ENCODE measurements at regions not wholly inside any gene's neighbourhood (a gene's known extent, or its start where the extent isn't known, plus 50 kb on each side); places are given as distances from the start of the nearest gene placed in this dataset.

GRCh38 chrX:22648281-22648680 lies 351.5 kb upstream of the DDX53 start:
- Histone ChIP-seq H3K4me3 (ENCODE audit: low read length) (no peak overlapping the region), H3K27ac (ENCODE audit: low read length) (no peak overlapping the region), H3K36me3 (ENCODE audit: control insufficient read depth, insufficient read depth, low read length) (no peaks in the 10 kb centered on the region), H3K9me3 (replicated peaks; ENCODE audit: control insufficient read depth, low read depth, low read length) (no peaks in the 10 kb centered on the region), H3K27me3 (ENCODE audit: control insufficient read depth, insufficient read depth, low read length) (peaks cover 9% of the 10 kb centered on the region), H3K4me1 (ENCODE audit: control insufficient read depth, insufficient read depth, low read length) (peaks cover 7% of the 10 kb centered on the region)
- DNase-seq: no peak
- whole genome bisulfite sequencing (ENCODE audit: insufficient coverage): 81% methylated on average over 5 of the region's 6 CpGs

- peaks cover 7% of the 10 kb centered on the region for H3K4me1 ChIP-seq (ENCODE audit: control insufficient read depth, insufficient read depth, low read length)
- H3K36me3 ChIP-seq (ENCODE audit: control insufficient read depth, insufficient read depth, low read length): no peaks in the 10 kb centered on the region
- H3K27ac ChIP-seq (ENCODE audit: low read length): no peak overlapping the region
- peaks cover 3% of the 10 kb centered on the region for H3K27me3 ChIP-seq (ENCODE audit: control insufficient read depth, insufficient read depth, low read length)
- H3K9me3 ChIP-seq (replicated peaks; ENCODE audit: control insufficient read depth, low read depth, low read length): no peaks in the 10 kb centered on the region
- peak; percentile 17 for DNase-seq
- 69% methylated on average over 2 of the region's 5 CpGs for WGBS (ENCODE audit: insufficient coverage)
- no peak overlapping the region for H3K4me3 ChIP-seq (ENCODE audit: low read length)
These were observed 349.1 kb upstream of the DDX53 start for GRCh38 chrX:22650691-22651090.

GRCh38 chrX:22652596-22652995 lies 347.2 kb upstream of the DDX53 start:
- H3K9me3 ChIP-seq (replicated peaks; ENCODE audit: control insufficient read depth, low read depth, low read length): no peaks in the 10 kb centered on the region
- peaks cover 7% of the 10 kb centered on the region for H3K4me1 ChIP-seq (ENCODE audit: control insufficient read depth, insufficient read depth, low read length)
- DNase-seq: peak; percentile 74
- peak overlapping the region; percentile 49 for H3K27ac ChIP-seq (ENCODE audit: low read length)
- 14% methylated on average over 4 of the region's 6 CpGs for WGBS (ENCODE audit: insufficient coverage)
- H3K4me3 ChIP-seq (ENCODE audit: low read length): no peak overlapping the region
- H3K36me3 ChIP-seq (ENCODE audit: control insufficient read depth, insufficient read depth, low read length): no peaks in the 10 kb centered on the region
- H3K27me3 ChIP-seq (ENCODE audit: control insufficient read depth, insufficient read depth, low read length): peaks cover 3% of the 10 kb centered on the region

GRCh38 chrX:22660756-22661155 lies 339.0 kb upstream of the DDX53 start:
- DNase-seq: no peak
- Histone ChIP-seq H3K27me3 (ENCODE audit: control insufficient read depth, insufficient read depth, low read length) (no peaks in the 10 kb centered on the region), H3K9me3 (replicated peaks; ENCODE audit: control insufficient read depth, low read depth, low read length) (no peaks in the 10 kb centered on the region), H3K4me1 (ENCODE audit: control insufficient read depth, insufficient read depth, low read length) (no peaks in the 10 kb centered on the region), H3K4me3 (ENCODE audit: low read length) (no peak overlapping the region), H3K27ac (ENCODE audit: low read length) (no peak overlapping the region), H3K36me3 (ENCODE audit: control insufficient read depth, insufficient read depth, low read length) (no peaks in the 10 kb centered on the region)
- WGBS (ENCODE audit: insufficient coverage): 83% methylated on average over 1 of the region's 2 CpGs

- H3K4me3 ChIP-seq (ENCODE audit: low read length): no peak overlapping the region
- no peaks in the 10 kb centered on the region for H3K36me3 ChIP-seq (ENCODE audit: control insufficient read depth, insufficient read depth, low read length)
- no peaks in the 10 kb centered on the region for H3K27me3 ChIP-seq (ENCODE audit: control insufficient read depth, insufficient read depth, low read length)
- no peaks in the 10 kb centered on the region for H3K4me1 ChIP-seq (ENCODE audit: control insufficient read depth, insufficient read depth, low read length)
- no peak for DNase-seq
- no peaks in the 10 kb centered on the region for H3K9me3 ChIP-seq (replicated peaks; ENCODE audit: control insufficient read depth, low read depth, low read length)
- H3K27ac ChIP-seq (ENCODE audit: low read length): no peak overlapping the region
- WGBS (ENCODE audit: insufficient coverage): no CpG with 5 or more reads among the region's 1 CpG
These were observed 337.0 kb upstream of the DDX53 start for GRCh38 chrX:22662776-22663175.

GRCh38 chrX:22664826-22665225 lies 334.9 kb upstream of the DDX53 start:
- no peak overlapping the region for H3K4me3 ChIP-seq (ENCODE audit: low read length)
- H3K36me3 ChIP-seq (ENCODE audit: control insufficient read depth, insufficient read depth, low read length): no peaks in the 10 kb centered on the region
- no peak overlapping the region for H3K27ac ChIP-seq (ENCODE audit: low read length)
- no peaks in the 10 kb centered on the region for H3K9me3 ChIP-seq (replicated peaks; ENCODE audit: control insufficient read depth, low read depth, low read length)
- no peaks in the 10 kb centered on the region for H3K4me1 ChIP-seq (ENCODE audit: control insufficient read depth, insufficient read depth, low read length)
- 88% methylated on average over 3 of the region's 3 CpGs for WGBS (ENCODE audit: insufficient coverage)
- no peak for DNase-seq
- H3K27me3 ChIP-seq (ENCODE audit: control insufficient read depth, insufficient read depth, low read length): no peaks in the 10 kb centered on the region

- Histone ChIP-seq H3K27ac (ENCODE audit: low read length) (no peak overlapping the region), H3K36me3 (ENCODE audit: control insufficient read depth, insufficient read depth, low read length) (no peaks in the 10 kb centered on the region), H3K4me1 (ENCODE audit: control insufficient read depth, insufficient read depth, low read length) (no peaks in the 10 kb centered on the region), H3K9me3 (replicated peaks; ENCODE audit: control insufficient read depth, low read depth, low read length) (no peaks in the 10 kb centered on the region), H3K27me3 (ENCODE audit: control insufficient read depth, insufficient read depth, low read length) (no peaks in the 10 kb centered on the region), H3K4me3 (ENCODE audit: low read length) (no peak overlapping the region)
- DNase-seq: no peak
- WGBS (ENCODE audit: insufficient coverage): no CpG with 5 or more reads among the region's 2 CpGs
These were observed 333.9 kb upstream of the DDX53 start for GRCh38 chrX:22665818-22666217.

- DNase-seq: peak; percentile 27
- H3K9me3 ChIP-seq (replicated peaks; ENCODE audit: control insufficient read depth, low read depth, low read length): no peaks in the 10 kb centered on the region
- H3K27ac ChIP-seq (ENCODE audit: low read length): no peak overlapping the region
- H3K4me3 ChIP-seq (ENCODE audit: low read length): no peak overlapping the region
- no peaks in the 10 kb centered on the region for H3K27me3 ChIP-seq (ENCODE audit: control insufficient read depth, insufficient read depth, low read length)
- WGBS (ENCODE audit: insufficient coverage): 43% methylated on average over 2 of the region's 9 CpGs
- H3K4me1 ChIP-seq (ENCODE audit: control insufficient read depth, insufficient read depth, low read length): no peaks in the 10 kb centered on the region
- H3K36me3 ChIP-seq (ENCODE audit: control insufficient read depth, insufficient read depth, low read length): no peaks in the 10 kb centered on the region
These were observed 333.3 kb upstream of the DDX53 start for GRCh38 chrX:22666441-22666840.

- Histone ChIP-seq H3K4me3 (ENCODE audit: low read length) (no peak overlapping the region), H3K4me1 (ENCODE audit: control insufficient read depth, insufficient read depth, low read length) (no peaks in the 10 kb centered on the region), H3K27me3 (ENCODE audit: control insufficient read depth, insufficient read depth, low read length) (peaks cover 2% of the 10 kb centered on the region), H3K27ac (ENCODE audit: low read length) (no peak overlapping the region), H3K36me3 (ENCODE audit: control insufficient read depth, insufficient read depth, low read length) (no peaks in the 10 kb centered on the region), H3K9me3 (replicated peaks; ENCODE audit: control insufficient read depth, low read depth, low read length) (no peaks in the 10 kb centered on the region)
- DNase-seq: no peak
- 67% methylated on average over 1 of the region's 3 CpGs for WGBS (ENCODE audit: insufficient coverage)
These were observed 324.8 kb upstream of the DDX53 start for GRCh38 chrX:22674932-22675331.

- Histone ChIP-seq H3K27ac (ENCODE audit: low read length) (no peak overlapping the region), H3K4me3 (ENCODE audit: low read length) (no peak overlapping the region), H3K4me1 (ENCODE audit: control insufficient read depth, insufficient read depth, low read length) (no peaks in the 10 kb centered on the region), H3K27me3 (ENCODE audit: control insufficient read depth, insufficient read depth, low read length) (no peaks in the 10 kb centered on the region), H3K9me3 (replicated peaks; ENCODE audit: control insufficient read depth, low read depth, low read length) (no peaks in the 10 kb centered on the region), H3K36me3 (ENCODE audit: control insufficient read depth, insufficient read depth, low read length) (no peaks in the 10 kb centered on the region)
- peak; percentile 88 for DNase-seq
- WGBS (ENCODE audit: insufficient coverage): 30% methylated on average over 7 of the region's 7 CpGs
These were observed 313.6 kb upstream of the DDX53 start for GRCh38 chrX:22686138-22686541.

GRCh38 chrX:22689290-22689689 lies 310.5 kb upstream of the DDX53 start:
- H3K27me3 ChIP-seq (ENCODE audit: control insufficient read depth, insufficient read depth, low read length): no peaks in the 10 kb centered on the region
- H3K4me1 ChIP-seq (ENCODE audit: control insufficient read depth, insufficient read depth, low read length): no peaks in the 10 kb centered on the region
- H3K4me3 ChIP-seq (ENCODE audit: low read length): no peak overlapping the region
- DNase-seq: no peak
- no peaks in the 10 kb centered on the region for H3K9me3 ChIP-seq (replicated peaks; ENCODE audit: control insufficient read depth, low read depth, low read length)
- no peak overlapping the region for H3K27ac ChIP-seq (ENCODE audit: low read length)
- no peaks in the 10 kb centered on the region for H3K36me3 ChIP-seq (ENCODE audit: control insufficient read depth, insufficient read depth, low read length)
